GM19351 (cell line): ENCODE measurements at regions not wholly inside any gene's neighbourhood (a gene's known extent, or its start where the extent isn't known, plus 50 kb on each side); places are given as distances from the start of the nearest gene placed in this dataset.
"Not testable (repeated sequence)": the region's sequence is repeated elsewhere in the genome, so short reads cannot be mapped to it uniquely, and the experiment has no call there.

Experiments used
- ATAC-seq: cut with Tn5 transposase; IDR thresholded peaks from one replicate; pipeline ENCODE4 v1.9.1; 2021; ENCODE audit warnings: mild to moderate bottlenecking, moderate library complexity; ENCODE audit not compliant: unreplicated experiment

DNA sequence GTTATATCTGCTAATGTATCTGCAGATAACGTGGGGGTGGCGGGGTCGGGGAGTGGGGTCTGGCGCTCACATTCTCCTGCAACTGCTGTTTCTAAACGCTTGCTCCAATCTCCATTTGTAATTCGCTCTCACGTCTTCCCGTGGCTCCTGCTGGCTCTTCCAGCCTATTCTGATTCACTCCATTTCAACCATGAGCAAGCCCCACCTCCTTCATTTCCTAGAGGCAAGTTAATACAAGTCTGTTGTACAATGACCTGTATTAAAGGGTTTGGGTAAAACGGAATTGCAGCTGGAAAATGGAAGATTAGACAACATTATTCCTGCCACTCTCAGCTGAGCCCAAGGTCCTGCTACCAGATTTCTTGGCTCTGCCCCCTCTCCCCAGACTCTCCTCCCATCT is 132.3 kb downstream of the CSNK2A3 start:
- no peak for ATAC-seq

DNA sequence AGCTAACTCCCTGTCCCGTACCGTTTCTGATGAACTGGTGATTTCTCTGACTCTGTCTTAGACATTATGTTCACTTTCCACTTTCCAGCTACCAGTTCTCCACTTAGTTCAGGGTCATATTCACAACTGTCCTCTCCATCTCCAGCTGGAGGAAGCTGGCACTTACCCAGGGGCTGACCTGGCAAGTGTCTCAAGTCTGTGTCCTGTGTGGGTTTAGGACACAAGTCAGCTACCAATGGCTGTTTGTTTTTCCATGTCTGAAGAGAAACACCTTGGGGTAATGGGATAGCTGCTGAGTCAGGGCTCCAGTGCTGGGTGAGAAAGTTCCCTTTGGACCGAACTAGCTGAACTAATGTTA is 134.4 kb downstream of the CSNK2A3 start:
- ATAC-seq, result no peak

DNA sequence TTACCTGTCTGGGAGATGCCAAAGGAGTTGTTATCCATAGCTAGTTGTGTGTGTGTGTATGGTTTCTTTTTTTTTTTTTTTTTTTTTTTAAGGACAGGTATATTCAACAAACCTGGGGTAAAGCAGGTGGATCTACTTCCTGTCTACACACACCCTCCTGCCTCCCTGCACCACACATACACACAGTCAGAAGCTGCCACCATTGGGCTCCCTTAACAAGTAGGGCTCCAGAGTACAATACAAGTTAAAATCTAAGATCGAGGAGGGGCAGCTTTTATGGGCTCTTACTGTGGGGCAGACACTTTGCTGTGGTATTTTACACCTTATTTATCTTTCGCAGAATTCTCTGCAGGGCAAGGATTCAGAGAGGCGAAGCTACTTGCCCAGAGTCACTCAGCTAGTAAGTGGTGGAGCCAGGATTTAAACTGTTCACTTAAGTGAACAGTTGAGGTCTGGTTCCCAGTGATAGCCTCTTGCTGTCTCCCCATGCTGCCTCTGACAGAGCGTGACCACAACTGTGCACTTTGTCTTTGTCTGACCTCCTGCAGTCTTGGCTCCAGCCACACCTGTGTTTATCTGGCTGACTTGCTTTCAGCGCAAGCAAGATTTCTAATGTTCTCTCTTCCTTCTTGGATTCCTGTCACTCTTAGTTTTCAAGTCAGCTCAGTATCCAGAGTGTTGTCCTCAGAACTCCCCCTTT is 135.0 kb downstream of the CSNK2A3 start:
- no peak for ATAC-seq

DNA sequence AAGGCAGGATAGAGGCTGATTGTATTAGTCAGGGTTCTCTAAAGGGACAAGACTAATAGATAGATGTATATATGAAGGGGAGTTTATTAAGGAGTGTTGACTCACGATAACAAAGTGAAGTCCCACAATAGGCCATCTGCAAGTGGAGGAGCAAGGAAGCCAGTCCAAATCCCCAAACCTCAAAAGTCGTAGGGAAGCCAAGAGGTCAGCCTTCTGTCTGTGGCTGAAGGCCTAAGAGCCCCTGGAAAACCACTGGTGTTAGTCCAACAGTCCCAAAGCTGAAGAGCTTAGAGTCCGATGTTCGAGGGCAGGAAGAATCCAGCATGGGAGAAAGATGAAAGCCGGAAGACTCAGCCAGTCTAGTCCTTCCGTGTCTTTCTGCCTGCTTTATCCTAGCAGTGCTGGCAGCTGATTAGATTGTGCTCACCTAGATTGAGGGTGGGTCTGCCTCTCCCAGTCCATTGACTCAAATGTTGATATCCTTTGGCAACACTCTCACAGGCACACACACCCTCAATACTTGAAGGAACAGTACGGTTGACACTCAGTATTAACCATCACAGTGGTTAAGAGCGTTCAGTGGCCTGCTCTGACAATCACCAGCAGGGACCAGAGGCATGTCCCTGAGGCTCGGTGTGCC is 135.6 kb downstream of the CSNK2A3 start:
- no peak for ATAC-seq

DNA sequence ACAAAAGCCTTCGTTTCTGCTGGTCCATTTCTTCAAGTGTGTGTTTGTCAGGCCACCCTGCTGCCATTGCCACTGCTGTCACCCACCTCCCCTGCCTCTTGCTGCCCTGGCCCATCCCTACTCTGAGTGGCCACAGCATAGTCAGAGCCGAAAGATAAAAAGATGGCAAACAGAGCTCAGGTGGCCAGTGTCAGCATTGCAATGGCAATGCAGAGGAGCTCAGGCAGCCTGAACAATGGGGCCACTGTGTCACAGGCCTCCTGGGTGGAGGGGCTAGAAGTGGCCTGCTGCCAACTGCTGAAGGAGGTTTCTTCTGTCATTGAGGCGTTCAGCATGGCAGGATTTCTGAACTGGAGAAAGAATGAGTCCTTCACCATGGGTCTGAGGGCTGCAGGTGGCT is 137.1 kb downstream of the CSNK2A3 start:
- ATAC-seq, result no peak

DNA sequence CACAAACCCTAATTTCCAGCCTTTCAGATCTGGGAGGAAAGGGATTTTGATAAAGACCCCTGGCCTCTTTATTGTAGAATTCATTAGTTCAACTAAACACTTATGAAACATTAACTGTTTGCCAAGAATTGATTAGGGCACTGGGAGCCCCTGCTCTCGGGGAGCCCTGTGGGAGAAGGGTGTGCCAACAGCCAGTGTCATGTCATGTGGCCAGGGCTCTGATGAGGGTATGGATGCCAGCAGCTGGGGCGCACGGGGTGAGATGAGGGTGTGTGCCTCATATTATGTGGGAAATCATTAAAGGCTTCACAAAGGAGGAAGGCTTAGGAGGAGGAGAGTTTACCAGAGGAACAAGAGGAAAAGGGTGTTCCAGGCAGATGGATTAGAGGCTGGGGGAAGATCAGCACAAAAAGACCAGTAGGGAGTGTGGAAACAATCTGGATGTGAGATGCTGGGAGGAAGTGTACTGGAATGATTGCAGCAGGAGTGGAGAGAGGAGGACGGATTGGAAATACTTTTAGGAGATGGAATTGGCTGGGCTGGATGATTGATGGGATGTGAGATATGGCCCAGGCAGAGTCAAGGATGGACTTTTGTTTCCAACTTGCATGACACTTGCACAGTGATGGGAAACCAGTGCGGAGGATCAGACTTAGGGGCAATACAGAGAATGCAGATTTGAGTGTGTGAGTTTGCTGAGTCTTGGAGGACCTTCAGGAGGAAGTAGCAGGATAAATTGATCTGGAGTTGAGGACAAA is 137.8 kb downstream of the CSNK2A3 start:
- ATAC-seq, result no peak

DNA sequence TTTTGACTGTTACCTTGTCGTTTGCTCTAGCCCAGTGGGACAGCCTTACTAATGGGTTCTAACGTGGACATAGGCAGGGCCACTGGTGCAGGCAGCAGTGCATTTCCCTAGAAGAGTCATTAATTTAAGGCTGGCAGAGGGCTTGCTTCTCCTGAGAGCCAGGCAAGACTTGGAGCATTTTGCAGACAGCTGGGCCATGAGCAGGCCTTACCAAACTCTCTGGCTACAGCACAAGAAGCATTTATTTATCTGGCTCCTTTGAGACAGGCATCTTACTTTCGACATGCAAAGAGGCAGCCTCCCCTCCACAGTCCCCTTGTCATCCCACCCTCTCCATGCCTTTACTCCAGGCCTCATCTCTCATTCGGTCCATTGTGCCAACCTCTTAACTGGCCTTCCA is 139.9 kb downstream of the CSNK2A3 start:
- no peak for ATAC-seq

DNA sequence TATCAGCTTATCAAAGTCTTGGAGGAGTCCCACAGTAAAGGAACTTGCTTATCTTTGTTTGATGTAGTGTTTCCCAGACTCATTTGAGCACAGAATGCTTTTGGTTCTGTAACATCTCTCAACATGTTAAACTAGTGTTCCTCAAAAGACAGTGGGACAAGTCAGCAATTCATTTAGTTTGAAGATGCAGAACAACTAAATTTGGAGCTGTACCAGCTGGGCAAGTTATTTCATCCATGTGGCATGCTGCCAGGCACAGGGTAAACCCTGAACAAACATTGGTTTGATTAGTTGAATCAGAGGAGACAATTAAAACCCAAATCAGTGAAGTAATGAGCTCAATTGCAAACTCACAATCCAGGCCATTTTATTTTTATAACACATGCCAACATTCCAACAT is 141.2 kb downstream of the CSNK2A3 start:
- ATAC-seq, result no peak

DNA sequence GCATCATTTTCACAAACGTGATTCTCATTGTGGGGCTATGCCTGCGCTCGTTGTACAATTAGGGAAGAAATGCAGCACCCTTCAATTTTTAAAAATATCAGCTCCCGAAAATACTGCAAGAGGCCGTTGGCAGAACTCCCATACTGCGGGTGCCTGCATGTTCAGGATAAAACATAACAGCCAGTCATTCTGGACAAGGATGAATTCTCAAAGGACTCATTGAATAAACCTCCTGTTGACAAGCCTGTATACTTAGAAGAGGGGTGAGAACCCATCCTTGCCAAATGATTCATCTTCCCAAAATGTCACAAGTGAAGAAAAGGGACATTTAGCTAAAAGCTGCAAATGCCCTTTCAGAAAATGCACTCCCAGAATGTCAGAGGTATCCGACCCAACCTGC is 141.9 kb downstream of the CSNK2A3 start:
- no peak for ATAC-seq

DNA sequence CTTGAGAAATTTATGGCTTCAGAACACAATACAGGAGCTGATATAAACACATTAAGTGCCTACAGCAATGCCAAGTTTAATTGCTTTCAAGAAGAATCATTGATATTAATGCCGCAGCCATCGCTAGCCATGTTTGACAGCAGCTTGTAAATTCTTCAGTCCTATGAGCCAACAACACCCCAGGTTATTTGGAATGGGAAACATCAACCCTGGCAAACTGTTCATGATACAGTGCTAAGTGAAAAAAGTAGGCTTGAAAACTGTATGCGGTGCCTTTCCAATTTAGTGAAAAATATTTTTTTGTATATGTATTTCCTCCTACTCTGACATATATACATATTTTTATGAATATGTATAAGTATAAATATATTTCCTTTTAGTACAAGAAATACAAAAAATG is 142.6 kb downstream of the CSNK2A3 start:
- no peak for ATAC-seq

DNA sequence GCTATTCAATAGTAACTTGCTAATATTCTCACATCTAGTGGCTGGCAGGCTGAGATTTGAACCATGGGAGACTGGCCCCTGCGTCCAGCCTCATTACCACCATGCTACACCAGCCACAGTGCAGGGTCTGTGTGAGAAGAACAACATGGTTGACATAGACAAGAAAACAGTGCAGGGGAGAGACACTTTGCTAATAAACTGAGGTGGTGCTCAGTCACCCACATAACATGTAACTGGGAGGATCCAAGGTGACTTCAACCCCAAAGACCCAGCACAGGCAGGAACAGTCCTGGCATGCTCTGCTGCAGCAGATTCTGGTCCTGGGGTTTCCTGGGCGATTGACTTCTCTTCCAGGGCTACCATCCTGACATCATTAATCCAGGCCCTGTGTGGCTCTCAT is 143.1 kb downstream of the CSNK2A3 start:
- no peak for ATAC-seq

DNA sequence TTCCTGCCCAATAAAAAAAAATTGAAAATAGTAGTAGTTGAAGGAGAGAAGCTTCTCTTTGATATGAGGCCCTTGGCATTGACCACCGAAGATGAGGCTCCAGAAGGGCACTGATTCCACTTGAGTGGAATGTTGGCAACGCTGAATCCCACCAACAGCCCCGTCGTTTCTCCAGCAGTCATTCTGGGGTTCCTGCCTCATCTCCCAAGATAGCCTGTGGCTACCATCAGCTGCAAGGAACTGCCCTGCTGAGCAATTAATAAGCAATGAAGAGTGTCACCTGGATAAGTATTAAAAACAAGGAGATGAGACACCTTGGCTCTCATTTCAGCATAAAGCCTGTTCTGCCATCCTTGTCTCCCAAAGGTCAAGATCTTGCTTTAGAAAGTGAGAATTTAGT is 144.1 kb downstream of the CSNK2A3 start:
- no peak for ATAC-seq

DNA sequence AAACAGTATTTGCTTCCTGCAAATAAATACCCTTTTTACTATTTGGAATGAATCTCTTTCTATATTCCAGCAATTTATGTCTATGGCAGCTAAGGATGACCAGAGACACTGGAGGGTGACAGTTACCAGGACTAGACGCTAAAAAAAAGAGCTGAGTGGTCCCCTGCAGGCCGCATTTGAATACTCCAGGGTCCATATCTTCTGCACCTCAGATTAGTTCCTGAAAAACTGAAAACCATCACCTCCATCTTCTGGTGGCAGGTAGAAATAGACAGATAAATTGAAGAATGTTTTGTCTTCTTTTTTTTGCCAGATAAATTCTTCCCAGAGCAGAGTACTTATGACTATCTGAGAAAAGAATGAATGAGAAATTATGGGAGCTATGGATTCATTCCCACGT is 145.6 kb downstream of the CSNK2A3 start:
- ATAC-seq, result no peak

DNA sequence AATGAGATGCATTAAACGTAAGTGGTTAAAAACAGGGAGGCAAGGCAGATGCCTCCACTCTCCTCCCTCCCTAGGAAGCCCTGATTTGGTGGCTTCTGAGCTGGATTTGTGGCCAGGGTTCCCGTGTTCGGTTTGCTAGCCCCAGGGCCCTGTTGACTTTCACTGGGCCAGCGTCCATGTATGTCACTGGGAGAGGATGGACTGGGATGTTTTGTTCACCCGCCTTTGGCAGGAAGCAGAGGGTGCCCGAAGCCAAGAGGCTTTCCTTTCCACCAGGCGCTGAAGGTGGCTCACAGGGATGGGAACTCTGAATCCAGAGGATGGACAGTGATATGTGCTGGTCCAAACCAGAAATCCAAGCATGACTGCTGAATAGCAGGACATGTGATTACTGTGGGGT is 146.6 kb downstream of the CSNK2A3 start:
- ATAC-seq, result no peak

DNA sequence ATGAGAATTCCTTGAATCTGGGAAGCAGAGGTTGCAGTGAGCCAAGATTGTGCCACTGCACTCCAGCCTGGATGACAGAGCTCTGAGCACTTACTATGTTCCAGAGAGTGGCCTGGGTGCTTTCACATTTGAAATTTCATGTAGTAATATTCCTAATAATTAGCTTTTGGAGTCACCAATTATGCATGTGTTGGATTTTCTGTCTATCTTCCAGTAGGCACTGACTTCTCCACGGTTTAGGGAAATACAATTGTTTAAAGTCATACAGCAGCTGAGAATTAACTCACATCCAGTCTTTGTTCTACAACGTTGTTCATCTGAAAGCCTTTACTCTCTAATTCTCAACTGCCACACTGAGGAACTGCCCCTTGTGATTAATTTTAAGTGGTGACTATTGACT is 150.2 kb downstream of the CSNK2A3 start:
- no peak for ATAC-seq

DNA sequence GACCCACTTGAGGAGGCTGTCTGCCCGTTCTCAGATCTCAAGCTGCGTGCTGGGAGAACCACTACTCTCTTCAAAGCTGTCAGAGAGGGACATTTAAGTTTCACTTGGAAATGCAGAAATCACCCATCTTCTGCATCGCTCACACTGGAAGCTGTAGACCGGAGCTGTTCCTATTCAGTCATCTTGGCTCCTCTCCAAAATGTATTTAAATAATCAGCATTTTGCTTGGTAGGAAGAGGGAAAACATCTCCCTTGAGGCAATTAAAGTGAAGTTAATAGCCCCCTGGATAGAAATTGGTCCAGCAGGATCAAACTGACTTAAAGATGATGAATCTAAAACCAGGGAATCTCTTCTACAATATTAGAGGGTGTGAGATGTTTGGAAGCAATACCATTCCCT is 151.7 kb downstream of the CSNK2A3 start:
- ATAC-seq, result not testable (repeated sequence)

DNA sequence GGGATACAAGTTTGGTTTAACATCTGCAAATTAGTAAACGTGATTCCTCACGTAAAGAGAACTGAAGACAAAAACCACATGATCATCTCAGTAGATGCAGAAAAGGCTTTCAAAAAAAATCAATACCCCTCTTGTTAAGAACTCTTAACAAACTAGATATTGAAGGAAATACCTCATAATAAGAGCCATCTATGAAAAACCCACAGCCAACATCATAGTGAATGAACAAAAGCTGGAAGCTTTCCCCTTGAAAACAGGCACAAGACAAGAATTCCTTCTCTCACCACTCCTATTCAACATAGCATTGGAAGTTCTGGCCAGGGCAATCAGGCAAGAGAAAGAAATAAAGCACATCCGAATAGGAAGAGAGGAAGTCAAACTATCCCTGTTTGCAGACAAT is 160.5 kb downstream of the CSNK2A3 start:
- no peak for ATAC-seq

DNA sequence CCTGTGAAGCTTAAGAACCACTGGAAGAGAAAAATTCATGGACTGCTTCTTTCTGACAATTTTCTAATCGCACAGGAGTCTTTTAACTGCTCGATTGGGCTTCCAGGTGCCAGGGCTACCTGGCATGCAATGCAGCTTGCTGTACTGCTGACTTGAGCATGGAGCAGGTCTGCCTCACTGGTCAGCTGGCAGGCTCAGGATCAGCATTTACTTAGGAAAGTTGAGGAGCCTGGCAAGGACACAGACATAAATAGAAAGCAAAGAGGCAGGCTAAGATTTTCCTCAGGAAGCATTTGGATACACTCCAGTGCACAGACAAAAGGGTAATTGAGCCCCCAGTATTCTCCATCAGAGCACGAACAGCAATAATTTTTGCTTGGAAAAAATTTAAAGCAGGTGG is 163.5 kb downstream of the CSNK2A3 start:
- ATAC-seq, result no peak

DNA sequence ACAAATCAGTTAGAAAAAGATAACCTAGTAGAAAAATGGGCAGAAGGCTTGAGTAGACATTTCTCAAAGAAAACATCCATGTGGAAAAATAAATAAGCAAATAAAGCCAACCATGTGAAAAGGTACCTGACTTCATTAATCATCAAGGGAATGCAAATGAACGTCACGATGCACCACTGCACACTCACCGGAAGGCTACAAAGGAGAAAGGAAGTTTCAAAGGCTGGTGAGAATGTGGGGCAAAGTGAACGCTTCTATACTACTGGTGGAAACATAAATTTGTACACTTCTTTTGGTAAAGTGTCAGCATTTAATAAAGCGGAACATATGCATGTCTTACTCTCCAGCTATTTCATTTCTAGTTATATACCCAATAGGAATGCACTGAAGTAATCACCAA is 166.8 kb downstream of the CSNK2A3 start:
- ATAC-seq, result no peak

DNA sequence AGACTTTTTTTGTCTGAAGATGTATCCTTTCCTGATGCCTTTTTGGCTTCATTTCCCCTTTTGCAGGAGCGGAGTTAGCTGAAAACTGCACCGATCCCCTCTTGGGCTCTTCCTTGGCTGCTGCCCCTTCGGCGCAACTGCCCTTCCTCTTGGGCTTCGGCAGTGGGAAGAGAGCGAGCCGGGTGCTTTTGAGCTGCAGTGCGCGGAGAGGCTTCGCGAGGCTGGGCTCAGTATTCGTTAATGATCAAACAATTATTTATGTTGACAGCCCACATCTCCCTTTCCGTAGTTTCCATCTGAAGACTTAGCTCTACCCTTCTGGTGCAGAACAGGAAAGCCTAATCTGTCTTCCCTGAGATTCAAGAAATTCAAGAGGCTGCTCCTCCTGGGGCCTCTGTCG is 170.8 kb downstream of the CSNK2A3 start:
- no peak for ATAC-seq

DNA sequence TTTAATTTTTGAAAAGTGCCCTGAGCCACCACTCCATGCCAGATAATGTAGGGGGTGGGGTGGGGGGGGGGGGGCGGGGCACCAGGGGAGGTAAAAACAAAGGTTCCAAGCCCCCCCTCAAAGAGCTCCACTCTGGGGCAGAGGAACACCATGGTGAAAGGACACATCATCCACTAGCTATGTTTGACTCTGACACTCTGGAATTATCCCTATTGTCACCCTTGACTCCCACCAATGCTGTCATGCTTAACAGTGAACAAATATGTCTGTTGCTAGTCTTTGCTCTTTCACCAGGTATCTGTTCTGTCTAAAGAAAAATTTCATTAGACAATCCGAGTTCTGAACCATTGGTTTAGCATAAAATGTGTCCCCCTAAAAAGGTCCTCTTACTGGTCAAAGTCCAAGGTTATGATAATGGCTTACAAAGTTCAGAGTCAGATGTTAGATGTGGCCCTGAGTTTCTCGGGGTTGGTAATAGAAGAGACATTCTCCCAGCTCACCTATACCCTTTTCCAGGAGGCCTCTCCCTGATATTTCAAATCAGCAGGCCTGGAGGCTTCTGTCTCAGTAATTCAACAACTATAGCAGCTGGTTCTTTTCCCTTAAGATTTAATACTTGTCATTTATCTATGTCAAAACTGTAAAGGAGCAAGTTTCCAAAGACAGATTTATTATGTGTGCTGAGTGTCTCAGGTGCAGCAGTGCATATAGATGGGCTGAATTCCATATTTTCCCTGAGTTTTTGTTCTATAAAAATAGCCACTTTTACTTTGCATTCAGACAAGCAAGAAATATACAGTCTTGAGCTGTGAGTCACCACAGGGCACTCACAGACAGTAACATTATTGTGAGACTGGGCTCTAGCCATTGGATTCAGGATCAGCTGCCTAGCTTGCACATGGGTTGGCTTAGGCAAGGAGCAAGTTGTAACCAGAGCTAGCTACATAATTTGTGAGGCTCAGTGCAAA is 174.1 kb downstream of the CSNK2A3 start:
- no peak for ATAC-seq
